ENCODE measurements at regions not wholly inside any gene's neighbourhood (a gene's known extent, or its start where the extent isn't known, plus 50 kb on each side); places are given as distances from the start of the nearest gene placed in this dataset.

GRCh38 chr4:83171436-83172039, 57.0 kb upstream of the PLAC8 start:
- no peak for DNase-seq (ENCODE audit: low read depth)

GRCh38 chr4:83170952-83171399, 56.4 kb upstream of the PLAC8 start:
- no peak for DNase-seq (ENCODE audit: low read depth)

All from stromal cell of bone marrow (primary cell).